ENCODE measurements at regions not wholly inside any gene's neighbourhood (a gene's known extent, or its start where the extent isn't known, plus 50 kb on each side); places are given as distances from the start of the nearest gene placed in this dataset.

DNA sequence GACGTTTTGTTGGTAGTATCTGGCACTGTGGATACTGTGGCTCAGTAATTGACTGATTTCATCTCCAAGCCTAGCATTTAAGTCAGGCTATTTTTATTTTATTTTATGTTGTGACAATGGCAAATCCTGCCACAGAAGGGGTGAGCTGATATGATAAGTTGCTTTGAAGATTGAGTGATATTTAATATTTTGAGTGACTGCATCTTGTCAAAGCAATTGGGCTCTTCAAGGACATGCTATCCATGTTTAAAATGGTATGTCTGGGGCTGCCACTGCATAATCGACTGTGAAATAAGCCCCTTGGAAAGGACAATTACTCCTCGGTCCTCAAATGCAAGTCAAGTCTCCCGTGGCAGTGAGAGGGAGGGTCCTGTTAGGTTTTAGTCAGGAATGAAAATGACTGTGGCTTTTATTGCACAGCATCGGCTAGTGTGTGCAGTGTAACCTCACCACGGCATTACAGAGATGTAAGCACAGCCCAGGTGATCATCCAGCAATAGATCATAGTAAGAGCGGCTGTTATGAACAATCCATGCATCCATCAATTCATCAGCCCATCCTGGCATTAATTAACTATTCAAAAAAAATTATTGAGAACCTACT, 178.2 kb downstream of the GBA3 start:
- DNase-seq (ENCODE audit: low spot score), result no peak

DNA sequence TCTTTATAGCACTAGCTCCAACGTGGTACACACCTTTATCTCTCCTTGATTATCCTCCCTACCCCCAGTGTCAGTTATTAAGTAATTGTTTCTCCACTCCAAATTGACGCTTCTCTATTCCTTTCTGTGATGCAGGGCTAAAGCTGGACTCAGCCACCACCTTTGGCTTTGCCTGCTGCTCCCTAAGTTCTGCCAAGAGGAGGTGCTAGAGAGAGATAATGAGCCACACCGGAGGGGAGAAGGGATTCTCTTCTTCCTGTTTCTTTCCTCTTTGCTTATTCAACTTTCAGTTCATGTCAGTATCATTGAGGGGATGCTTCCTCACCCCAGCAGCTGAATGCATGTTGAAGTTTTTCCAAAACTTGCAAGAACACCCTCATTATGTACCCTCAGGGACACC, 176.5 kb downstream of the GBA3 start:
- DNase-seq (ENCODE audit: low spot score), result no peak

All from globus pallidus (tissue), 1 donor.